Karpas-422 (cell line): ENCODE measurements at regions not wholly inside any gene's neighbourhood (a gene's known extent, or its start where the extent isn't known, plus 50 kb on each side); places are given as distances from the start of the nearest gene placed in this dataset.
"Not testable (repeated sequence)": the region's sequence is repeated elsewhere in the genome, so short reads cannot be mapped to it uniquely, and the experiment has no call there.

Experiments
- DNase-seq: peaks from one replicate; pipeline ENCODE4 v3.0.0-alpha.2; 2015
- H2AFZ ChIP-seq: fragments of 200-600 bp; sonication (generic); 2 replicates; pipeline ENCODE4 v1.6.1; 2014; ENCODE audit warnings: antibody characterized with exemption, low read length, mixed read lengths
- H3K27ac ChIP-seq: fragments of 200-600 bp; sonication (generic); 2 replicates; pipeline ENCODE4 v1.5.1; 2014; ENCODE audit warnings: mild to moderate bottlenecking, low read length, moderate library complexity
- H3K27me3 ChIP-seq: fragments of 200-600 bp; sonication (generic); 2 replicates; pipeline ENCODE4 v1.6.1; 2014; ENCODE audit warnings: low read length, mixed read lengths
- H3K36me3 ChIP-seq: fragments of 200-600 bp; sonication (generic); 2 replicates; pipeline ENCODE4 v1.6.1; 2014; ENCODE audit warnings: low read length, mixed read lengths; ENCODE audit not compliant: insufficient read depth
- H3K4me1 ChIP-seq: fragments of 200-600 bp; sonication (generic); 2 replicates; pipeline ENCODE4 v1.6.1; 2014; ENCODE audit warnings: mild to moderate bottlenecking, low read length, mixed read lengths
- H3K4me2 ChIP-seq: fragments of 200-600 bp; sonication (generic); 2 replicates; pipeline ENCODE4 v1.6.1; 2014; ENCODE audit warnings: low read length, low read depth, mild to moderate bottlenecking; ENCODE audit not compliant: poor library complexity, severe bottlenecking
- H3K4me3 ChIP-seq: fragments of 200-600 bp; sonication (generic); 2 replicates; pipeline ENCODE4 v1.5.1; 2014; ENCODE audit warnings: mild to moderate bottlenecking, antibody characterized with exemption, low read length, mixed read lengths
- H3K79me2 ChIP-seq: fragments of 200-600 bp; sonication (generic); 2 replicates; pipeline ENCODE4 v1.6.1; 2014; ENCODE audit warnings: mild to moderate bottlenecking, low read length, mixed read lengths
- H3K9ac ChIP-seq: fragments of 200-600 bp; sonication (generic); 2 replicates; pipeline ENCODE4 v1.6.0; 2014; ENCODE audit warnings: low read length
- H3K9me2 ChIP-seq: fragments of 200-600 bp; sonication (generic), shearing (Covaris generic); replicated peaks from 2 replicates; pipeline ENCODE4 v1.6.0; 2014; ENCODE audit warnings: mild to moderate bottlenecking, low read length, moderate library complexity; ENCODE audit not compliant: insufficient read depth
- H3K9me3 ChIP-seq: fragments of 300-700, 200-600 bp; sonication (generic); 2 replicates; pipeline ENCODE4 v1.6.1; 2014; ENCODE audit warnings: low read length, mixed read lengths
- H4K20me1 ChIP-seq: fragments of 200-600 bp; sonication (generic); 2 replicates; pipeline ENCODE4 v1.6.1; 2014; ENCODE audit warnings: mild to moderate bottlenecking, antibody characterized with exemption, low read length, low read depth; ENCODE audit not compliant: insufficient read depth

DNA sequence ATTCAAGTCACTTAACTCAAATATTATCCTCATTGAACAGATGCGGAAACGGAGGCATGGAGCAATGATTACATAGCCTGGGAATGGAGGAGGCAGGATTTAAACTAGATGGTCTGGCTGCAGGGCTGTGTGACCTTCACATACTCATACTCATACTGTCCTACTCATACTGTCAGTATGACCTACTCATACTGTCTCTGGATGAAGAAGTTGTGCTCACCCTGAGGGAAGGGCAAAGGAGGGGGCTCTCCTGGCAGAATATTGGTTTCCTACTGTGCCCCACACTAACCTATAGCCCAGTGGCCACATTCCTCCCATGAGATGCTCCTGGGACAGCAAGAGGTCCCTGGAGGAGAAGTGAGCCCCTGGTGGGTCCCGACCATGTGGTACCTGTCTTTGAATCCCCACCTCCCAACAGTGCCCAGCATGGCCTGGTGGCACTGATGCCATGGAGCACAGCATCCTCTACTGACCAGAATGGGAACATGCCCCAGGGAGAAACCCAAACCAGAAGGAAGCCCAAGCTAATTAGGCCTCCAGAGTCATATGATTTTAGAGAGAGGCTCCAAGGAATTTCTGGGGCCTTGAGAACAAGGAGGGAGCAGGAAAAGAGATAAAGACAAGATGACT, 197.3 kb upstream of the SDK2 start:
- Histone ChIP-seq H3K36me3 (no peaks in the 10 kb centered on the region), H3K27ac (no peak overlapping the region), H3K9me2 (no peaks in the 10 kb centered on the region), H3K9ac (no peak overlapping the region), H2AFZ (no peak overlapping the region), H3K9me3 (no peaks in the 10 kb centered on the region), H3K4me3 (no peak overlapping the region), H3K4me1 (no peaks in the 10 kb centered on the region), H3K4me2 (no peak overlapping the region), H3K27me3 (no peaks in the 10 kb centered on the region), H3K79me2 (no peaks in the 10 kb centered on the region), H4K20me1 (no peaks in the 10 kb centered on the region)
- DNase-seq, result peak; percentile 57

DNA sequence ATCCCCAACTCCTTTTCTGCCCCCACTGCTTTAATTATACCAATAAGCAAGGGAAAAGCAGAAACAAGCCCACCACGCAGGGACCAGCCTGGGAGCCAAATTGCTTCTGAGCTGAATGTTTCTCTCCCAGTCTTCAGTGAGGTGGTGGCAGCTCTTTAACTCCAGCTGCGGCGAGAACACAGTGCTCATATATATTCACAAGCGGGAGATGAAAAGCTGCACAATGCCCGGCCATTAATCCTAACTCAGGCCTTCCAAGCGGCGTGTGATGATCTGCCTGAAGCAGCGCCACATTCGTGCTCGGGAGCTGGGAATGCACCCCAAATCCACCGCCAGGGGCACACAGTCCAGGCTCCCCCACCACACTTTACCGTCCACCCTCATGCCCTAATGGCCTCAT, 203.7 kb upstream of the SDK2 start:
- Histone ChIP-seq H3K36me3 (no peaks in the 10 kb centered on the region), H2AFZ (no peak overlapping the region), H3K9ac (no peak overlapping the region), H3K4me2 (no peak overlapping the region), H3K79me2 (no peaks in the 10 kb centered on the region), H4K20me1 (no peaks in the 10 kb centered on the region), H3K4me1 (no peaks in the 10 kb centered on the region), H3K4me3 (no peak overlapping the region), H3K27me3 (no peaks in the 10 kb centered on the region), H3K9me3 (no peaks in the 10 kb centered on the region), H3K9me2 (no peaks in the 10 kb centered on the region), H3K27ac (no peak overlapping the region)
- DNase-seq, result no peak

DNA sequence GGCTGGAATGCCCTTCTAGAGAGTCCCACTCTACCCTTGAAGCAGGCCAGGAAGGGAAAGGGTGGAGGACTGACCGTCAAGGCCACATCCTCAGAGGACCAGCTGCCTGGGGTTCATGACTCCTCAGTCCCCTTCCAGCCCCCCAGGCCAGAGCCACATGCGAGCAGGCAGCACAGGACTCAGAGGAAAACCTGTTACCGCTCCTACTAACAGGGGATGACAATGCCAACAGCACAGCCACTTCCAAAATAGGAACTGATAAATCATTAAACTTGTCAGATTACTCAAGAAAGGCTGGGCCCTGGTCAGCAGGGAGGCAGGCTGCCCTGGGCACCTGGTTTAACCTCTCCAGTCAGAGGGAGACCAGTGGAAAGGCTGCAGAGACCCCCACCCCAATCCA, 206.2 kb upstream of the SDK2 start:
- Histone ChIP-seq H3K4me1 (no peaks in the 10 kb centered on the region), H3K9me2 (no peaks in the 10 kb centered on the region), H3K27me3 (no peaks in the 10 kb centered on the region), H3K27ac (no peak overlapping the region), H3K4me3 (no peak overlapping the region), H3K4me2 (no peak overlapping the region), H4K20me1 (no peaks in the 10 kb centered on the region), H3K9me3 (no peaks in the 10 kb centered on the region), H2AFZ (no peak overlapping the region), H3K79me2 (no peaks in the 10 kb centered on the region), H3K36me3 (no peaks in the 10 kb centered on the region), H3K9ac (no peak overlapping the region)
- DNase-seq, result no peak

DNA sequence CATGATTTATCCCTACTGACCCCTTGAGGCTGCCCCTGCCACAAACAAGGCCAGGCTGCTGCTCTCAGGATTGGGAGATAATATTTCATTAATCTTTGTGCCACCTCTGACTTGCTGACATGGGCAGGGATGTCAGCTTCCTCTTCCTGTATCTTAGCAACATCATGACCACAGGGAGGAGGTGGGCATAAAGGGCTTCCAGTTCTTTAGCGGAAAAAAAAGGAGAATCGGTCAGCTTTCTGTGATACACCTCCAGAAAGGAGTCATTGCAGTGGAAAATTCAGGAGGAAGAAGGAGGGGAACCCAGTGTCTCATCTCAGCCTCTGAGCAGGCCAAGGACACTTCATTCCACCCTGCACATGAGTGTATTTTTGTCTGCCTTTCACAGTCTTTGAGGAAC, 206.8 kb upstream of the SDK2 start:
- Histone ChIP-seq H3K36me3 (no peaks in the 10 kb centered on the region), H3K4me1 (no peaks in the 10 kb centered on the region), H4K20me1 (no peaks in the 10 kb centered on the region), H3K4me2 (no peak overlapping the region), H2AFZ (no peak overlapping the region), H3K9me3 (no peaks in the 10 kb centered on the region), H3K9me2 (no peaks in the 10 kb centered on the region), H3K9ac (no peak overlapping the region), H3K79me2 (no peaks in the 10 kb centered on the region), H3K27me3 (no peaks in the 10 kb centered on the region), H3K4me3 (no peak overlapping the region), H3K27ac (no peak overlapping the region)
- DNase-seq, result no peak

DNA sequence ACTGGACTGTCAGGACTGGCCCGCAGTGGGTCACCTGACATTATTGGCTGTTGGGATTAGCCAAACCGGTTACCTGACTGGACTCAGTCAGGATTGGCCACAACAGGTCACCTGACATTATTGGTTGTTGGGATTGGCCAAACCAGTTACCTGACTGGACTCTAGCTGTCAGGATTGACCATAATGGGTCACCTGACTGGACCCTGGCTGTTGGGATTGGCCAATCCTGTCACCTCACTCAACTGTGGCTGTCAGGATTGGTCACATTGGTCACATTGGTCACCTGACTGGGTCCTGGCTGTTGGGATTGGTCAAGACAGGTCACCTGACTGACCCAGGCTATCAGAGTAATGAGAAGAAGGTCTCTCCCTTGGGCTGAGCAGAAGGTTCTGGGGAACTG, 207.7 kb upstream of the SDK2 start:
- Histone ChIP-seq H3K9me3 (no peaks in the 10 kb centered on the region), H3K4me2 (no peak overlapping the region), H3K79me2 (no peaks in the 10 kb centered on the region), H3K4me1 (no peaks in the 10 kb centered on the region), H3K27ac (no peak overlapping the region), H3K4me3 (no peak overlapping the region), H2AFZ (no peak overlapping the region), H3K36me3 (no peaks in the 10 kb centered on the region), H3K9ac (no peak overlapping the region), H3K27me3 (no peaks in the 10 kb centered on the region), H3K9me2 (no peaks in the 10 kb centered on the region), H4K20me1 (no peaks in the 10 kb centered on the region)
- no peak for DNase-seq

DNA sequence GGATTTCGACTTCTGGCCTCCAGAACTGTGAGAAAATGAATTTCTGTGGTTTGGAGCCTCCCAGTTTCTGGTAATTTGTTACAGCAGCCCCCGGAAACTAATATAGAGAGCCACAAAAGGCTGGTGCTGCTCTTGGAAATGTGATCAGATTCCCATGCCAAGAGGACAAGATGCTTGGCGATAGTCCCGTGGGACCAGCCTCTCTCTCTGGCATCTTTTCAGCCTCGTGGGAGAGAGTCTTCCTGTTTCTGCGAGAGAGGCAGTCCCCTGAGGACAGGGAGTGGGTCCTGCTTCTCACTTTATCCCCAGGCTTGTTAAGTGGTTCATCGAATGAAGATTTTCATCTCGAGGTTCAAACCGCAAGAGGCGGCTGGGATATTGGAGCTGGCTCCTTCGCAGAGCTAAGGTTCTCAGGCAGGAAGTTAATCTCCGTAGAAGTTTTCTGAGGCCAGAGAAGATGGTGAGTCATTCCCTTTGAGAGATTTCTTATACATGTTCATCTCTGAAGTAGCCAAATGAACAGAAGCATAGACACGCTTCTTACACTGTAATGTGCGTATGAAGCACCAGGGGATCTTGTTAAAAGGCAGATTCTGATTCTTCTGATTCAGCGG, 211.6 kb upstream of the SDK2 start:
- H3K4me1 ChIP-seq, result no peaks in the 10 kb centered on the region
- H3K36me3 ChIP-seq, result no peaks in the 10 kb centered on the region
- no peaks in the 10 kb centered on the region for H3K9me2 ChIP-seq
- no peak for DNase-seq
- H3K79me2 ChIP-seq, result no peaks in the 10 kb centered on the region
- no peak overlapping the region for H3K4me3 ChIP-seq
- H3K4me2 ChIP-seq, result no peak overlapping the region
- no peak overlapping the region for H3K9ac ChIP-seq
- no peaks in the 10 kb centered on the region for H3K9me3 ChIP-seq
- no peak overlapping the region for H2AFZ ChIP-seq
- H4K20me1 ChIP-seq, result no peaks in the 10 kb centered on the region
- no peaks in the 10 kb centered on the region for H3K27me3 ChIP-seq
- H3K27ac ChIP-seq, result no peak overlapping the region

DNA sequence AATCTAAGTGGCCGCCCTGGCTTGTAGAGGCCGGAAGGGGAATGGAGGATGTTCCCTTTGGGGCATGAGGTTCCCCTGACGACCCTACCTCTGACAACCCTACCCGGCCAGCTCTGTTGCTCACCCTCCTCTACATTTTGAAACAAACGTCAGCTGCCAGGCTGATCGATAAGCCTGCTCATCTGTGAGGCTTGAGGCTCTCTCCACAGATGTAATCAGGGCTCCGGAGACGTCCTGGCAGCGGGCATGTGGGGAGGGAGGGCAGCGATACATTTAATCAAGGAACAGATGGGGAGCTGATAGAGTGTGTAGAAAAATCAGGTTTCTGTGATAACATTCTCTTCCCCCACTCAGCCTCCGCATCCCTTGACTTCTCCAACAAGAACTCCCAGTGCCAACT, 212.3 kb upstream of the SDK2 start:
- no peak overlapping the region for H3K4me2 ChIP-seq
- no peak overlapping the region for H3K9ac ChIP-seq
- H3K36me3 ChIP-seq, result no peaks in the 10 kb centered on the region
- H3K9me3 ChIP-seq, result no peaks in the 10 kb centered on the region
- no peaks in the 10 kb centered on the region for H3K27me3 ChIP-seq
- no peak overlapping the region for H3K4me3 ChIP-seq
- H3K79me2 ChIP-seq, result no peaks in the 10 kb centered on the region
- DNase-seq, result no peak
- H3K4me1 ChIP-seq, result no peaks in the 10 kb centered on the region
- H4K20me1 ChIP-seq, result no peaks in the 10 kb centered on the region
- no peak overlapping the region for H2AFZ ChIP-seq
- no peak overlapping the region for H3K27ac ChIP-seq
- no peaks in the 10 kb centered on the region for H3K9me2 ChIP-seq

DNA sequence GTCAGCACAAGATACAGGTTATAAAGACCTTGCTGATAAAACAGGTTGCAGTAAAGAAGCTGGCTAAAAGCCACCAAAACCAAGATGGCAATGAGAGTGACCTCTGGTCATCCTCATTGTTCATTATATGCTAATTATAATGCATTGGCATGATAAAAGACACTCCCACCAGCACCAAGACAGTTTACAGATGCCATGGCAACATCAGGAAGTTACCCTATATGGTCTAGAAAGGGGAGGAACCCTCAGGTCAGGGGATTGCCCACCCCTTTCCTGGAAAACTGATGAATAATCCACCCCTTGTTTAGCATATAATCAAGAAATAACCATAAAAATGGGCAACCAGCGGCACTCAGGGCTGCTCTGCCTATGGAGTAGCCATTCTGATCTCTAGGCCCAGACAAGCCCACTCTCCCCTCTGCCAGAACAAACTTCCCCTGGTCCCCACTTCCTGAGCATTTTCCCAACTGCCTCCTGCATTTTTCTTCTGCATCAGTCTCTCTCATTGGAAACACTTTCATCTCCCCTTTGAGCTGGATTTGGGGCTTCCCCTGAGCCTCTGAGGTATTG, 215.3 kb upstream of the SDK2 start:
- not testable (repeated sequence) for H3K4me2 ChIP-seq, H3K9ac ChIP-seq, DNase-seq, H3K4me3 ChIP-seq, H3K27ac ChIP-seq, H3K9me2 ChIP-seq, H3K4me1 ChIP-seq, H3K27me3 ChIP-seq, H3K79me2 ChIP-seq, H3K9me3 ChIP-seq, H4K20me1 ChIP-seq, H2AFZ ChIP-seq, H3K36me3 ChIP-seq
